ENCODE measurements at regions not wholly inside any gene's neighbourhood (a gene's known extent, or its start where the extent isn't known, plus 50 kb on each side); places are given as distances from the start of the nearest gene placed in this dataset.

- H3K4me2 ChIP-seq, result peak overlapping the region; percentile 86; the same call in 1 of the 2 replicates
- peaks cover 35% of the 10 kb centered on the region for H3K27me3 Mint-ChIP-seq (ENCODE audit: insufficient read depth, low read depth, poor library complexity)
- H3K36me3 ChIP-seq (ENCODE audit: insufficient read depth), result no peaks in the 10 kb centered on the region
- TF ChIP-seq POLR2AphosphoS5 (IDR thresholded peaks at IDR 0.05; ENCODE audit: low read depth), result no peak
- TF ChIP-seq, protein P1, sequence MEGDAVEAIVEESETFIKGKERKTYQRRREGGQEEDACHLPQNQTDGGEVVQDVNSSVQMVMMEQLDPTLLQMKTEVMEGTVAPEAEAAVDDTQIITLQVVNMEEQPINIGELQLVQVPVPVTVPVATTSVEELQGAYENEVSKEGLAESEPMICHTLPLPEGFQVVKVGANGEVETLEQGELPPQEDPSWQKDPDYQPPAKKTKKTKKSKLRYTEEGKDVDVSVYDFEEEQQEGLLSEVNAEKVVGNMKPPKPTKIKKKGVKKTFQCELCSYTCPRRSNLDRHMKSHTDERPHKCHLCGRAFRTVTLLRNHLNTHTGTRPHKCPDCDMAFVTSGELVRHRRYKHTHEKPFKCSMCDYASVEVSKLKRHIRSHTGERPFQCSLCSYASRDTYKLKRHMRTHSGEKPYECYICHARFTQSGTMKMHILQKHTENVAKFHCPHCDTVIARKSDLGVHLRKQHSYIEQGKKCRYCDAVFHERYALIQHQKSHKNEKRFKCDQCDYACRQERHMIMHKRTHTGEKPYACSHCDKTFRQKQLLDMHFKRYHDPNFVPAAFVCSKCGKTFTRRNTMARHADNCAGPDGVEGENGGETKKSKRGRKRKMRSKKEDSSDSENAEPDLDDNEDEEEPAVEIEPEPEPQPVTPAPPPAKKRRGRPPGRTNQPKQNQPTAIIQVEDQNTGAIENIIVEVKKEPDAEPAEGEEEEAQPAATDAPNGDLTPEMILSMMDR (conservative IDR thresholded peaks at IDR 0.05; ENCODE audit: low read depth in 2 of 2), result no peak
- no peak for TF ChIP-seq ZNF114 (CRISPR knock-in tag; IDR thresholded peaks at IDR 0.05)
- TF ChIP-seq EZH2 (IDR thresholded peaks at IDR 0.05; ENCODE audit: low read depth, unreplicated experiment), result no peak
- TF ChIP-seq, protein P2, sequence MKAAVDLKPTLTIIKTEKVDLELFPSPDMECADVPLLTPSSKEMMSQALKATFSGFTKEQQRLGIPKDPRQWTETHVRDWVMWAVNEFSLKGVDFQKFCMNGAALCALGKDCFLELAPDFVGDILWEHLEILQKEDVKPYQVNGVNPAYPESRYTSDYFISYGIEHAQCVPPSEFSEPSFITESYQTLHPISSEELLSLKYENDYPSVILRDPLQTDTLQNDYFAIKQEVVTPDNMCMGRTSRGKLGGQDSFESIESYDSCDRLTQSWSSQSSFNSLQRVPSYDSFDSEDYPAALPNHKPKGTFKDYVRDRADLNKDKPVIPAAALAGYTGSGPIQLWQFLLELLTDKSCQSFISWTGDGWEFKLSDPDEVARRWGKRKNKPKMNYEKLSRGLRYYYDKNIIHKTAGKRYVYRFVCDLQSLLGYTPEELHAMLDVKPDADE (IDR thresholded peaks at IDR 0.05), result no peak
- TF ChIP-seq, protein P3, sequence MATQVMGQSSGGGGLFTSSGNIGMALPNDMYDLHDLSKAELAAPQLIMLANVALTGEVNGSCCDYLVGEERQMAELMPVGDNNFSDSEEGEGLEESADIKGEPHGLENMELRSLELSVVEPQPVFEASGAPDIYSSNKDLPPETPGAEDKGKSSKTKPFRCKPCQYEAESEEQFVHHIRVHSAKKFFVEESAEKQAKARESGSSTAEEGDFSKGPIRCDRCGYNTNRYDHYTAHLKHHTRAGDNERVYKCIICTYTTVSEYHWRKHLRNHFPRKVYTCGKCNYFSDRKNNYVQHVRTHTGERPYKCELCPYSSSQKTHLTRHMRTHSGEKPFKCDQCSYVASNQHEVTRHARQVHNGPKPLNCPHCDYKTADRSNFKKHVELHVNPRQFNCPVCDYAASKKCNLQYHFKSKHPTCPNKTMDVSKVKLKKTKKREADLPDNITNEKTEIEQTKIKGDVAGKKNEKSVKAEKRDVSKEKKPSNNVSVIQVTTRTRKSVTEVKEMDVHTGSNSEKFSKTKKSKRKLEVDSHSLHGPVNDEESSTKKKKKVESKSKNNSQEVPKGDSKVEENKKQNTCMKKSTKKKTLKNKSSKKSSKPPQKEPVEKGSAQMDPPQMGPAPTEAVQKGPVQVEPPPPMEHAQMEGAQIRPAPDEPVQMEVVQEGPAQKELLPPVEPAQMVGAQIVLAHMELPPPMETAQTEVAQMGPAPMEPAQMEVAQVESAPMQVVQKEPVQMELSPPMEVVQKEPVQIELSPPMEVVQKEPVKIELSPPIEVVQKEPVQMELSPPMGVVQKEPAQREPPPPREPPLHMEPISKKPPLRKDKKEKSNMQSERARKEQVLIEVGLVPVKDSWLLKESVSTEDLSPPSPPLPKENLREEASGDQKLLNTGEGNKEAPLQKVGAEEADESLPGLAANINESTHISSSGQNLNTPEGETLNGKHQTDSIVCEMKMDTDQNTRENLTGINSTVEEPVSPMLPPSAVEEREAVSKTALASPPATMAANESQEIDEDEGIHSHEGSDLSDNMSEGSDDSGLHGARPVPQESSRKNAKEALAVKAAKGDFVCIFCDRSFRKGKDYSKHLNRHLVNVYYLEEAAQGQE (IDR thresholded peaks at IDR 0.05; ENCODE audit: unreplicated experiment), result no peak
- TF ChIP-seq JUNB (IDR thresholded peaks at IDR 0.05; ENCODE audit: unreplicated experiment), result no peak
- TF ChIP-seq NANOG (IDR thresholded peaks at IDR 0.05; ENCODE audit: borderline replicate concordance), result no peak
- TF ChIP-seq EZH2phosphoT487 (IDR thresholded peaks at IDR 0.05; ENCODE audit: unreplicated experiment), result no peak
- TF ChIP-seq ZNF331 (CRISPR knock-in tag; IDR thresholded peaks at IDR 0.05; ENCODE audit: low read depth), result no peak
- no peak for TF ChIP-seq ZNF462 (CRISPR knock-in tag; IDR thresholded peaks at IDR 0.05)
- no peak for TF ChIP-seq CREB1 (CRISPR knock-in tag; IDR thresholded peaks at IDR 0.05; ENCODE audit: low read depth)
- TF ChIP-seq STAT1 (IDR thresholded peaks at IDR 0.05; ENCODE audit: unreplicated experiment), result no peak
- H3K4me1 Mint-ChIP-seq, result peaks cover 39% of the 10 kb centered on the region
- no peak overlapping the region for H3K4me3 ChIP-seq
- H3K27ac Mint-ChIP-seq, result 0 out of 2 replicates have a peak overlapping the region, but pooled peaks have one; percentile 4
- ATAC-seq (no peak), DNase-seq (ENCODE audit: low spot score) (peak; percentile 12)
- H3K27ac ChIP-seq (ENCODE audit: low read depth), result no peak overlapping the region
- H3K27me3 ChIP-seq (ENCODE audit: insufficient read depth), result peaks cover 8% of the 10 kb centered on the region; the same call in 1 of the 2 replicates
- peaks cover 21% of the 10 kb centered on the region; the same call in 1 of the 2 replicates for H3K4me1 ChIP-seq (ENCODE audit: insufficient read depth)
- H3F3A ChIP-seq (replicated peaks; ENCODE audit: low read depth), result no peaks in the 10 kb centered on the region
- H4K20me1 ChIP-seq (replicated peaks; ENCODE audit: insufficient read depth), result no peaks in the 10 kb centered on the region
- H3K4me3 Mint-ChIP-seq, result no peak overlapping the region
- no peaks in the 10 kb centered on the region for H3K79me2 ChIP-seq (replicated peaks; ENCODE audit: insufficient read depth)
- no peaks in the 10 kb centered on the region for H3K9me2 ChIP-seq (ENCODE audit: insufficient read depth)
- H3K36me3 Mint-ChIP-seq (ENCODE audit: low read depth), result peaks cover 7% of the 10 kb centered on the region; the same call in 2 of the 3 replicates
- peak overlapping the region; percentile 88 for H2AFZ ChIP-seq
- peaks cover 17% of the 10 kb centered on the region for H3K9me3 Mint-ChIP-seq
These were observed 123.9 kb downstream of the ZFP36L2 start for GRCh38 chr2:43102366-43103092.

All from GM23338 (cell line).